K562 (cell line): ENCODE measurements at regions not wholly inside any gene's neighbourhood (a gene's known extent, or its start where the extent isn't known, plus 50 kb on each side); places are given as distances from the start of the nearest gene placed in this dataset.

Source experiments
- CC2D1A ChIP-seq: fragments of 450-650 bp; IDR thresholded peaks from 2 replicates; pipeline ENCODE4 v1.6.1; 2017; ENCODE audit warnings: mild to moderate bottlenecking
- KAT7 ChIP-seq: sonication (generic); formaldehyde crosslinking; IDR thresholded peaks from 2 replicates; pipeline ENCODE4 v1.8.0; 2022; ENCODE audit warnings: missing genetic modification reagents, mild to moderate bottlenecking, borderline replicate concordance
- NEUROD1 ChIP-seq: fragments of 150-350 bp; IDR thresholded peaks from 2 replicates; pipeline ENCODE4 v1.6.1; 2014; ENCODE audit warnings: borderline replicate concordance, low read length, low read depth; ENCODE audit not compliant: partially characterized antibody
- STAT5B ChIP-seq: fragments of 250-450 bp; sonication (Bioruptor Pico); IDR thresholded peaks from 2 replicates; pipeline ENCODE4 v1.8.0; 2021; ENCODE audit warnings: mild to moderate bottlenecking, inconsistent platforms
- ZNF398 ChIP-seq: fragments of 250-450 bp; sonication (Bioruptor Pico); IDR thresholded peaks from 2 replicates; pipeline ENCODE4 v1.8.0; 2021; ENCODE audit warnings: moderate library complexity, mild to moderate bottlenecking, inconsistent platforms
- ZNF609 ChIP-seq: sonication (generic); formaldehyde crosslinking; IDR thresholded peaks from 2 replicates; pipeline ENCODE4 v1.8.1; 2023; ENCODE audit warnings: missing genetic modification reagents, mild to moderate bottlenecking, borderline replicate concordance

- TF ChIP-seq ZNF609 (CRISPR knock-in tag) (no peak), CC2D1A (no peak), STAT5B (CRISPR knock-in tag) (no peak), KAT7 (no peak), NEUROD1 (no peak), ZNF398 (CRISPR knock-in tag) (no peak)
- TF ChIP-seq, all 486 proteins: peak for 0
These were observed 192.1 kb downstream of the CYRIA start (continued) for GRCh38 chr2:16473575-16473974.
